DMS153 treated with DMSO at 0.1 percent for 48 hours (cell line): ENCODE measurements at regions not wholly inside any gene's neighbourhood (a gene's known extent, or its start where the extent isn't known, plus 50 kb on each side); places are given as distances from the start of the nearest gene placed in this dataset.
"Not testable (repeated sequence)": the region's sequence is repeated elsewhere in the genome, so short reads cannot be mapped to it uniquely, and the experiment has no call there.

ENCODE experiments used
- DNase-seq: peaks from one replicate; lab custom pipeline; 2025; ENCODE audit not compliant: unreplicated experiment; lab: John Stamatoyannopoulos, UW

DNA sequence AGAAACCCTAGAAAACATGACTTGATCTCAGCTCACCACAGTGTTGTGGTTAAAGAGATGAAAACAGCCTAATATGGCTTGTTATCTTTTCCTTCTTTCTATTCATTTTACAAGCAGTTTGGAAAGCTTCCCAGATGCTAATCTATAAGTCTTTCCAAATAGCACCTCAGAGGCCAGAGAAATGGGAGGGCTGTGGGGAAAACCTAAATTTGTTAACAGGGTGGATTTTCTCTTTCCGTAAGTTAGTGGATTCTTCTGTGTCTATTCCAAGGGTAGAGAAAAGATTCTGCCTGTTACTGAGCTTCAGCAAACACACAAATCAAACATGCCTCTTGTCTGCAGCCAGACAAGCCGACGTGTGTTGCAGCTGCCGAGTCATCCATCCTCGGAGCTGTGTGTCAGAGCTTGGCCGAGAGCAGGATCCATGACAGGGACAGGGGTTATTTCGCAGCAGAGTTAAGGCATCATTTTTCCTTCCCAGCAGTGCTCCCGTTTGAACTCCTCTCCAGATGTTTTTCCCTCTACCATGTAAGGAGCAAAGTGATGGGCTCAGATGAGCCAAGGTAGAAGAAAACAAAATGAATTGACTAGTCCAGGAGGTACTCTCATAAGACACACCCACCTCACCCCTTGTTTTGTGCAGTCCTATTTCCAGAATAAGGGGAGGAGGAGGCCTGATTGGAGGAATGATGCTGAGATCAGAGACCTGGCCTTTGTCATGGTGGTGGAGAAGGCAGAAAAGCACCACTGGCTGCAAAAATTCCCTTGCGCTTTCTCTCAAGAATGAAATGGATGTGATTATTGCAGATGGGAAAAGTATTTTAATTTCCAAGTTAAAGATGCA is 560.0 kb downstream of the C6orf118 start:
- DNase-seq, result peak; percentile 45

DNA sequence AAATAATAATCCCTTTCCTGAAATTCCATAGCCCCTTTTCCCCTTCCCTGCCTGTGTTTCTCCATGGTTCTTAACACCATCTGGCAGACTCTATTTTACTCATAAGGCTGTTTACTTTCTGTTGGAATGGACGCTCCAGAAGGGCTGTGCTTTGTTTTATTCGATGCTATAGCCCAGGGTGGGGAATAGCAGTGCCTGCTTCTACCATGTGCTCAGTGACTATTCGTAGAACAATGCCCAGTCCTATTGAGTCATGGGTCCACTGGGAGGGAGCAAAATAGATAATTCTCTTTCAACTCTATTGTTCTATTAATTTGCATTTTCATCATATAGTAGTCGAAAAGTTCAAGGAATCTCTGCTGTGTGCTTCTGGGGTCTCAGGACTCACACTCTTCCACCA is 565.1 kb downstream of the C6orf118 start:
- DNase-seq, result no peak

DNA sequence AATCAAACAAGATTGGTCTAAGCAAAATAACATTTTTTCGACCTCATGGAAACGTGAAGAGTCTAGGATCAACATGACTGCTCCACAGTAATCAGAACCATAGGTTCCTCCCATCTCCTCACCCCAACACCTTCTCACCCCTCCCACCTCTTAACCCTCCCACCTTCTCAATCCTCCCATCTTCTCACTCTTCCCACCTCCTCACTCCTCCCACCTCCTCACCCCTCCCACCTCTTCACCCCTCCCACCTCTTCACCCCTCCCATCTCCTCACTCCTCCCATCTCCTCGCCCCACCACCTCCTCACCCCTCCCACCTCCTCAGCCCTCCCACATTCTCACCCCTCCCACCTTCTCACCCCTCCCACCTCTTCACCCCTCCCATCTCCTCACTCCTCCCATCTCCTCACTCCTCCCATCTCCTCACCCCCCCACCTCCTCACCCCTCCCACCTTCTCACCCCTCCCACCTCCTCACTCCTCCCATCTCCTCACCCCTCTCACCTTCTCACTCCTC is 567.4 kb downstream of the C6orf118 start:
- DNase-seq, result no peak

DNA sequence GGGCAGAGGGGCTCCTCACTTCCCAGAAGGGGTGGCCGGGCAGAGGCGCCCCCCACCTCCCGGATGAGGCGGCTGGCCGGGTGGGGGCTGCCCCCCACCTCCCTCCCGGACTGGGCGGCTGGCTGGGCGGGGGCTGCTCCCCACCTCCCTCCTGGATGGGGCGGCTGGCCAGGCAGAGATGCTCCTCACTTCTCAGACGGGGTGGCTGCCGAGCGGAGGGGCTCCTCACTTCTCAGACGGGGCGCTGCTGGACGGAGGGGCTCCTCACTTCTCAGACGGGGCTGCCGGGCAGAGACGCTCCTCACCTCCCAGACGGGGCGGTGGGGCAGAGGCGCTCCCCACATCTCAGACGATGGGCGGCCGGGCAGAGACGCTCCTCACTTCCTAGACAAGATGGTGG is 573.3 kb downstream of the C6orf118 start:
- not testable (repeated sequence) for DNase-seq

DNA sequence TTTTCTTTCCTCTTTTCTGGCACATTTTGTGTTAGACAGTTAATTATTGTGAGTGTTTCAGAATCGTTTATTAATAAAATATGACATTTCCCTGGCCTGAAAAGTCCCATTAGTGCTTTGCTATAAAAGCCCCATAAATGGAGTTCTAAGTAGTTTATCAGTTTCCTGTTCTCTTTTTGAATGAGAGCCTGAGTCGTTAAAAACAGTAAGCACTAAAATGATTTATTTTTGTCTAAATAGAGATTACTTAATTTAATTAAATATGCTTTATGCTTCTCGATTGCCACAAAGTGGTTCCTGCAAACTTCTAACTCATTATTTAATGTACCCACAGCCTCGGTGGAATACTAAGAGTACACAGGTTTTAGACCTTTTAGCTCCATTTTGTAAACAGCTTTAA is 577.9 kb downstream of the C6orf118 start:
- DNase-seq, result no peak

DNA sequence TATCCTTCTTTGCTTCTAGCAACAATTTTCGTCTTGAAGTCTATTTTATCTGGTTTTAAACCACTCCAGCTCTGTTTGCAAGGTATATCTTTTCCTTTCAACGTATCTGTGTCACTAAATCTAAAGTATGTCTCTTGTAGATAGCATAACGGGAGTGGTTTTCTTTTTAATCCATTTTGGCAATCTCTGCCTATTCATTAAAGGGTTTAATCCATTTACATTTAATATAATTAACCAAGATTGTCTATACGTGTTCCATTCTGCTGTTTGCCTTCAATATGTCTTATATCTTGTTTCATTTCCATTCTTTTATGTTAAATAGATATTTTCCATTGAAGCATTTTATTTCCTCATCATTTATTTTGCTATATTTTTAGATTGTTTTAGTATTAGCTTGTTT is 587.9 kb downstream of the C6orf118 start:
- no peak for DNase-seq

DNA sequence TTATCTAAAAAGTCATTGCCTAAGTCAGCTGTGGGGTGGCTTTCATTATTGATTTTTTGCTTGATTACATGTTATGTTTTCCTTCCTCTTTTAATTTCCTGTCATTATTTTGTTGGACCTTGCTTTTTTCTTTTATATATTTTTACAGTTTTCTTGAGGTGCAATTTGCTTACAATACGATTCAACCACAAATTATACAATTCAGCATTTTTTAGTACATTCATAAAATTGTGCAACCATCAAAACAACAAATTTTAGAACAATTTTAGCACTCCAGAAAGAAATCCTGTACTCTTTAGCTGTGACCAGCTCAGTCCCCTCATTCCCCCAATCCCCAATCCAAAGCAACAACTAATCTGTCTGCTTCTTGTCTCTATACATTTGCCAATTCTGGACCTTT is 608.9 kb downstream of the C6orf118 start:
- DNase-seq, result no peak

DNA sequence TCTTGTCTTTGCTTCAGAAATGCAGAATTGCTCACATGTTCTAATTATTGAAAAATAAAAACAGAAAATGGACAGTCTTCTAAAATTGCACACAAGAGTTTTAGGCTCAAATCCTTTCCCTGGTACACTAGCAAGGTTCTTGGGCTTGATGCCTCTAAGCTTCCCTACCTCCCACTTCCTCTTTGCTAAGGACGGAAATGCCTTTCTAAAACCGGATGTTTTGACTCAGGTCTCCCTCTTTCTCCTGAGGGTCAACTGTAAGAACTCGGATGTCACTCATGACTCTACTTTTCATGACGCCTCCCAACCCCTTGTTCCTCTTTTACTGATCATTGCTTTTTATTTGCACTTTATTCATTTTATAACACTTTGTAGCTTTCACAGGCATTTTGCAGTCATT is 613.5 kb downstream of the C6orf118 start:
- no peak for DNase-seq

DNA sequence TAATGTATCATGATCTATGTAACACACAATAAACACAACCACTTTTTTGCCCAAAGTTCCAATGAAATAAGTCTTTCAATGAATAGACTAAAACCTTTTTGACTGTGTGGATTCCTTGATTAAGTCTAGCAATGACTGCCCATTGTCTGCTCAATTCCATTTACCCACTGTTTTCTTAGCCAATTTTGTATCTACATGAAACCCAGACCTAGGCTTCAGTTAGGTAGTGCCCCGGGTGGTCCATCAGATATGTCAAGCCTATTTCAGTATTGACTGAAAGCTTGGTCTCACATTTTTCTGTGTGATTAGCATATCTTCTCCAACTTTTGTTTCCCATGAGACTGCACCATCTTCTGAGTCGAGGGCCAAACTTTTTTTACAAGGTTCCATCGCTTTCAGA is 615.0 kb downstream of the C6orf118 start:
- DNase-seq, result no peak

DNA sequence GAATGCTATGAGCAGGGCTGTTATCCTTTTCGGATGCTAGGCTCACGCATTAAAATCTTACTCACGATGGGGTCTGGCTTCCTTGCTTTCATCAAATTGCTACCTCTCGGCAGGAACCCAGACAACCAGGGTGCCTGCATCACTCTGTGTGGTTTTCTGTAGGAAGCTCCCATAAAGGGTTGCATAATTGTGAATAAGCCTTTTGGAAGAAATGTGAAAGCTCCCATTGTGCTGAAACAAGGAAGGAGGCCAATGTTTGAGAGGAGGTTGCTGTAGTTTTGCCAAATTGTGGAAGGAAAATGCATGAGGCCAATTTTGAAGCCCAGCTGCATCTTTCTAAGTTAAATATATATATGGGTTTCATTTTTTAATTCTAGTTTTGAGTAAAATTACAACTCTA is 615.5 kb downstream of the C6orf118 start:
- no peak for DNase-seq

DNA sequence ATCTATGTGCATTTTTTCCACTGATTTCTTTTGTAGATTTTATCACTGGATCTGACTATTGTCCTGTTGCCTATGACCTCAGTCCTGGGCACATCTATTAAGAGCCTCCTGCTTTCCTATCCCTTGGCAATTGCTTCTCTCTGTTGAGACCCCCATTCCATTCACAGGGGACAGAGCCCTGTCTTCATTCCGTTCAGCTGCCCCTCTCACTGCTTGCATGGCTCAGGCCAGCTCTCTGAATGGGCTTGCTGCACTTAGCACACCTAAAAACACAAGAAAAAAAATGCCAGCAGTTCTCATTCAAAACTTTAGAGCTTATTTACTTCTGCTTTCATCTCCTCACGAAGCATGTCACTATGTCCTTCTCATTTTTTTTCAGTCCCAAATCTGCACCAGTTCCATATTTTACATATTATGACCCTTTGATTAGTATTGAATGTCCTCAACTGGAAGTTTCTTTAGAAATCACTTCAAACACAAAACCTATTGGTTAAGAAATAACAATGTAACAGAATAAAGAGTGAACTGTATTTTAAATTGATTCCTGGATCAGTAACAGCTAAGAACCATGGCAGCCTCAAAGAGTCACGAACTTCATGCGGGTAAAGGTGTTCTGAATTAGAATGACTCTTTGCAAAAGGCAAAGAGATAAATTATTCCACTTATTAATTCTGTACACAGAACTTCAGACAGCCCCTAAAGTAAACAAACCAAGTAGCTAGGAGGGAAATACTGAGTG is 616.5 kb downstream of the C6orf118 start:
- no peak for DNase-seq

DNA sequence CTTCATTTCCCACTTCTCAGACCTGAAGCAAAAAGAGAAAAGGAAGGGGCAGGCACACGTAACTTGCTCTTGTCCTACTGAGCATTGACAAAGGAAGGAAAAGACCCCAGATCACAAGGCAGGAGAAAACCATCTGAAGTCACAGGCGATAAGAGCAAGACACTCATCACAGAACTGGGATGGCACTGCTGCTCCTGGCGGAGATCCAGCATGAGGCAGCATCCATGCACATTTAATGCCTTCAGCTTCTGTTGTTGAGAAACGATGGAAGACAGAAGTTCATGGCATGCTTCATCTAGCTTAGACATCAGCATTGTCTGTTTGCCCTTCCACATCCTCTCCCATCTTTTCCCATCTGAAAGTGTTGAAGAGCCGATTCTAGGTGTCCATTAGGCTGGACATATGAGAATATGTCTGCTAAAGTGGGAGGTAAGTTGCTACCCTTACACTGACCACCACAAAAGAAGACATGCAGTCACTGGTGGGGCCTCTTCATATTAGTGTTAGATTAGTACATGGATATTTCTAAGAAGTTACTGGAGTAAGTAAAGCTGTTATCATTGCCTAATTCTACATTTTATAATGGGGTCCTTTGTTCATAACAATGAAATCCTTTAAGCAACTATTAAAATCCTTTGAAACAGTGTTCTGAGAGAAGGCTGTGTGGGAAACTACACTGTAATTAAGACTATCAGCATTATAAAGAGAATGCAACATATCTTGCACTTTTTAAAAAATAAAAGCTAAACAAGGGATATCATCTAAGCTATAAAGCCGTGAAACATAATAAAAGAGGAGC is 618.5 kb downstream of the C6orf118 start:
- DNase-seq, result no peak

DNA sequence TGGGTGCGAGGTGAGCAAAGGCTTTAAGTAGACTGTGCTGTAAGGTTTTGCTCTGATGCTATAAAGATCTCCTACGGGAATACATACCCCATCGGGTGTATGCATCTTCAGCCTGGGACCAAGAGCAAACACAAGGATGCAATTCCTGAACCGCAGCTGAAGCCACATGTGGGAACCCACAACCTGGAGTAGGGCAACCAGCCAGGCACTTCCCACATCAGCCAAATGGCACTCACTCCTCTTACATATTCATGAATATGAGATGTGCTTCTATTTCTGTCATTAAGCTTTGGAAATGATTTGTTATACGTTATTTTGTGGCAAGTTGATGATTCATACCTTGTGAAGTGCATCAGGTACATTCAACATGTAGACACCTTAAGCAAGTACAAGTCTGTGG is 619.2 kb downstream of the C6orf118 start:
- no peak for DNase-seq

DNA sequence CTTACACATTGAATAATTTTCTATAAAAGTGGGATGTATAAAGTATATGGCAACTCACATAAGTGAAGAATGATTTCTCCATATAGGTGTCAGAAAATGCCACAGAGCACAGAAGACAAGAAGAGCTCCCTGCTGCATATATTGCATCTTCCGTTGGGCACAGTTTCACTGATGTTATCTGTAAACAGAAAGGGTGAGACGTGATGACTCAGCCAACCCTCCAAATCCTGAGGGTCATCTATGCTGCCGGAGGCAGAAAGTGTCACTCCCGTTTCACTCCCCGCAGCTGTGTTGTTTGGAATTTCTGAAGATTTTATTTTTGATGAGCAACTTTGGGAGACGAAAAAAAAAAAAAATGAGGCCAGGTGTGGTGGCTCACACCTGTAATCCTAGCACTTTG is 644.1 kb downstream of the C6orf118 start:
- DNase-seq, result no peak

DNA sequence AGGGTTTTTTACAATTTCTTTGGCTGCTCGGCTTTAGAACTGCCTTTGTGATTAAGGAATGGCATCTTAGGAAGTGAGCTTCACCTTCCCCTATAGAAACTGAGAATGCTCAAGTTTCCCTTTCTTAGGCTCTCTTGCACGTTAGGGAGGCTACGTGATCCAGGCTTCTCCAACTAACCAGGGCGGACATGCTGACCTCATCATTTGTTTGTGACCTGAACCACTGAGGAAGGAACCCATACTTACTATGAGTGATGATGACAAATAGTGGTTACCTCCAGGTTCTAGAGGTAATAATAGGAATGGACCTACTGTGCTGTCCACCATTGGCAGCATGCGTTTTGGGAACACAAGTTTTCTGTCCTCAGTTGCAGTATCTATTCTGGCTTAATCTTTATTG is 645.8 kb downstream of the C6orf118 start:
- DNase-seq, result no peak

DNA sequence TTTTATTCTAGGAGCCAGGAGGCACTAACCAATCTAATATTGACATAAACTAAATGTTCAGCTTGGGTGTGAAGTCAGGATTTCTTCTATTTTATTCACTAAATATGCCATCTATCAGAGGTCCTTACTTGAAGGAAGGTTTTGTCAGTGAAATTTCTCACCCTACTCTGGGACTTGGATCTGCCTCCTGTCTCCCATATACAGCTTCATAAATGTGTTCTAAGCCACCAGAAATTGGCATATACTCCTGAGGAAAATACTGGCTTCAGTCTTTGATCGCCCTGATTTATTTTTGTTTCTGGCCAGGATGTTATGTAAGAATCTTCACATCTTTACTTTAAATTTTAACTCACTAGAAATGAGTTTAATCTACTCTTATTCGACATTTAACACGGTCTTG is 647.7 kb downstream of the C6orf118 start:
- DNase-seq, result no peak

DNA sequence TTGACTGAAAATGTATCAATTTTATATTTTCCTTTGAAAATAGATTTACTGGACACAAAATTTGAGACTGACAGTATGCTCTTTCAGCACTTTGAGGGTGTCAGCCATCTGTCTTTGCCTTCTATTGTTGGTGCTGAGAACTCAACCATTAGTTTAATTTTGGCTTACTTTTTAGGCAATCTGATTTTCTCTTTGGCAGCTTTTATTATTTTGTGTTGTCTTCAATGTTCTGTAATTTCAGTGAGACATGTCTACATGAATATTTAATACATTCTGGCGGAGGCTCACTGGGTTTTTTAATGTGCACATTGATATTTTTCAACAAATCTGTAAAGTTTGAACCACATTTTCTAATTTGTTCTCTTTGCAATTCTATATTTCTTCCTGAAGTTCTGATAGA is 648.6 kb downstream of the C6orf118 start:
- no peak for DNase-seq

DNA sequence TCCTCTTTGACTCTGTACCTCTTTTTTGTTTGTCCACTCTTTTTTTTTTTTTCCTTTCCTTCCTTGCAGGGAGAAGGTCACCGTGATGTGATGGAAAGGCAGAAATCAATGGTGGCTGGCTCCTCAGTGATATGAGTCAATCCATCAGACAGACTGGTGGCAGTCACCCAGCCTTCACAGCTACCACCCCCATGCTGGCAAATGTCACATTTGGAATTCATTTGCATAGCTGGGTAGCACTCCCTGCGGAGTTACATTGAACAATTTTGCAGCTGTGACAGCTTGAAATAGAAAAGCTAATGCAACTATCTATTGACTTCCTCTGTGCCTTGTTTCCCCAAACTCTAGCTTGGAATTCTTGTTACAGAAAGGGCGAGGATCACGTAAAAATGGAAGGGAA is 668.4 kb downstream of the C6orf118 start:
- no peak for DNase-seq

DNA sequence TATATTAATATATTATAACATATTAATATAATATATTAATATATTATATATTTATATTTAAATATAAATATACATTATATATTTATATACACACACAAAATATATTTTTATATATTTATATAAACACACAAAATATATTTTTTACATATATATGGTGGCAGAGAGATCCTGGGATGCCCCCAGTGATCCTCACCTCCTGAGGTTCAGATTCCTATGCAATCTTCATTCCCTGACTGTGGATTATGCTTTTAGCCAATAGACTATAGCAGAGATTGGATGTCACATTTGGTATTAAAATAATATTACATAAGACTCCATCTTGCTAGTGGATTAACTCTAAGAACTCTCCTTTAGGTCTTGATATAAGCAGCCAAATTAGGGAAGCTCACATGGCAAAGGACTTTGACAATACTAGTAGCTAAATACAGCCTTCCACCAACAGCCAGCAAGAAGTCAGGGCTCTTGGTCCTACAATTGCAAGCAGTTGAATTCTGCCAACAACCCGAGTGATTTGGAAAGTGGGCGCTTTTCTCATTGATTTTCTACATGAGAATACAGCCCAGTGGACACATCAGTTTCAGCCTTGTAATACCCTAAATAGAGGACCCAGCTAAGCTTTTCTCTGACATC is 681.0 kb downstream of the C6orf118 start:
- DNase-seq, result no peak

DNA sequence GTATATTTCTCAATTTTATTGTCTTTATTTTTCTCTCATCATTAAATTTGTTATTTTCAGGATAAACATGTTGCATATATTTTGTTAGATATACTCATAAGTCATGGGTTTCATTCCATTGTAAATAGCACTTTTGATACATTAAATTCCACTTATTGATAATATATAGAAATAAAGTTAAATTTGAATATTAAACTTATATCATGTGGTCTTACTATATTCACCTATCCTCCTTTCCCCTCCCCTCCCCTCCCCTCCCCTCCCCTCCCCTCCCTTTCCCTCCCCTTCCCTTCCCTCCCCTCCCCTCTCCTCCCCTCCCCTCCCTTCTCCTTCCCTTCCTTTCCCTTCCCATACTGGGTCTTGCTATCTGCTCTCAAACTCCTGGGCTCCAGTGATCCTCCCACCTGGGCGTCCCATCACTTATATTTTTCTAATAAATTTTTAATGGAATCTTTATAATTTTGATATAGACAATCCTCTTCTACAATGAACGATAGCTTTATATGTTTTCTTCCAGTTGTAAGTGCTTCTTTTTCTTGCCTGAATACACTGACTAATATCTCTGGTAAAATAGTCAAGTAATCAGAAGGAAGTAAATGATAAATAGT is 692.4 kb downstream of the C6orf118 start:
- no peak for DNase-seq

DNA sequence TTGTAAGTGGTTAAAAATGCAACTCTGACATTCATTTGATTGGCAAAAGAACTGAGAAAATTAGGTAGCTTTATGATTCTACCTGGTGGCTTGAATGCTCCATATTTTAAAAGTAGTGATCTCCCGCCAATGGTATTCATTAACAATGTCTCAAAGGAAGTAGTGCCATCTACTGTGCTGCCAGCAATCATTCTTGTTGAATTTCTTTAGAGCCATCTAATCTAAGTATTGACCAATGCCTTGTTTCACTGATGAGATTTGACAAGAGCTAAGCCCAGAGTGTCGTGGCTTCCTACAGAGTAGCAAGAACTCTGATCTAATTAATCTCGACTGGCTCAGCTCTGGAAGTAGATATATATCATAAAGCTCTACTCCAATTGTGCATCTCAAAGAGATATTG is 696.7 kb downstream of the C6orf118 start:
- DNase-seq, result no peak
